Right hindlimb (tissue), 1 donor: ENCODE measurements at regions not wholly inside any gene's neighbourhood (a gene's known extent, or its start where the extent isn't known, plus 50 kb on each side); places are given as distances from the start of the nearest gene placed in this dataset.
"Not testable (repeated sequence)": the region's sequence is repeated elsewhere in the genome, so short reads cannot be mapped to it uniquely, and the experiment has no call there.

ENCODE experiments used
- DNase-seq: peaks from one replicate; pipeline ENCODE4 v3.0.0-alpha.2; 2018

- DNase-seq = no peak
Measured at GRCh38 chr2:236980961-236981360, 104.7 kb upstream of the COPS8 start.

DNA sequence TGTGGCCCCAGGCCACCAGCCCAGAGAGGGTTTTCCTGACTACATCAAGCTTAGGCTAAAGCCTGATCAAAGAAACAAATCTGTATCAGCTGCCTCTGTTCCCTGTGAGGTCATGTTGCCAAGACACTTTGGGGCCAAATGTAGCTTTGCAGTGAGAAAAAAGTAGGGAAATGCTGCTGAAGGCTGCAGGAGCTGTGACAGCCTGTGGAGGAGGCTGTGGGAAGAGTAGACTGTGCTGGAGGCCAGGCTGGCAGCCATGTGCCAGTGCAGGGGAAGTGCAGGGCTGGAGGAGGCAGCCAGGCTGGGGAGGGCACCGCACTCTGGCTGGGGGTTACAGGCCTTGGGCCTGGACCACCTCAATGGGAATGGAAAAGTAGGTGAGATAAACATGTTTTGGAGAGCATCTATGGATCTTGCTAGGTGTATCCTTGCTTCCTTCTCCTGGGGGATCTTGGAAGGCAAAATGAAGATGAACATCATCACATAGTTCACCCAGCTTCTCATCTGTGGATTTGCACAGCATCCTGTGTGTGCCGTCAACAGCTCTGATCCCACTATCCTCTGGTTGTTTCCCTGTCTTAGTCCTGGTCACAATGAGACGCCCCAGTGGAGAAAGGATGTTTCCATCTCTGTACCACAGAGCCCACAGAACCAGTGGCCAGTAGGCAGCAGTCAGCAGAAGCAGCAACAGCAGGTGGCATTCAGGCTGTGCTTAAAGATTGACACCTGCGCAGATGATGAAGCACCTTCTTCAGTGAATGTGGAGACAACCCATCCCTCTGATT, 103.8 kb upstream of the COPS8 start:
- DNase-seq = no peak

- no peak for DNase-seq
Measured at GRCh38 chr2:236982693-236983455, 102.8 kb upstream of the COPS8 start.

- DNase-seq = no peak
Measured at GRCh38 chr2:236984046-236984445, 101.6 kb upstream of the COPS8 start.

- DNase-seq = no peak
Measured at GRCh38 chr2:236985761-236986339, 99.8 kb upstream of the COPS8 start.

GRCh38 chr2:236986524-236987330, 99.0 kb upstream of the COPS8 start:
- no peak for DNase-seq

DNA sequence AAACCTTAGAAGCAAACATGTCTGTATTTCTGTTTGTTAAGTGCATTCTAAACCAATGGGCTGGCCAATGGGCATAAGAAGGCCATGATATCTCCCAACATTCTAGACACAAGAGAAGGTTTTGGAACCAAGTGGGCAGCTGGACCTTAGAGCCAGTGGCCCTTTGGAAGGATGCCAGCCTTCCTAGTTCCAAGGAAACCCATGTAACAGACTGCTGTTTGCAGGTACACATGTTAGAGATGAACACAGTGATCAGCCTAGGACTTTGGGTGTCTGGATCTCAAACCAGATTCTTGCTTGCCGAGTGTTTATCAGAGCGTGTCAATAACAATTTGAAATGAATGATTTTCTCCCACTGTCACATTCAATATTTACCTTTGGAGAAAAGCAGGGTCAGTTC, 97.5 kb upstream of the COPS8 start:
- no peak for DNase-seq

GRCh38 chr2:236988690-236989624, 96.7 kb upstream of the COPS8 start:
- DNase-seq = peak; percentile 78

GRCh38 chr2:236990552-236990951, 95.1 kb upstream of the COPS8 start:
- no peak for DNase-seq

- DNase-seq = no peak
Measured at GRCh38 chr2:236991874-236992273, 93.8 kb upstream of the COPS8 start.

DNA sequence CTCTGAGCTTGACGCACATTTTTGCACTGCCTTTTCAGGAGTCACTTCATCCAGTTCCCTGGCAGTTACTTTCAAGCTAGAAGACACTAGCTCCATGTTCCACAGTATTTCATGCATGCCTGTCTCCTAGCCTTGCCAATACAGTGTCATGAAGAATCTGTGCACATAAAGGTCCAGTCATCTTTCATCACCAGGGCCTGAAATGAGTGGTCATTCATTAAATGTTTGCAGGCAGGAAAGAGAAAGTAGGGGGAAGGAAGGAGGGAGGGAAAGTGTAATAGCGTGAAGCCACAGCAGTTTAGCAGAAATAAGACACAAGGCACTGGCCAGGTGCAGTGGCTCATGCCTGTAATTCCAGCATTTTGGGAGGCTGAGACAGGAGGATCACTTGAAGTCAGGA, 92.4 kb upstream of the COPS8 start:
- DNase-seq = no peak

DNA sequence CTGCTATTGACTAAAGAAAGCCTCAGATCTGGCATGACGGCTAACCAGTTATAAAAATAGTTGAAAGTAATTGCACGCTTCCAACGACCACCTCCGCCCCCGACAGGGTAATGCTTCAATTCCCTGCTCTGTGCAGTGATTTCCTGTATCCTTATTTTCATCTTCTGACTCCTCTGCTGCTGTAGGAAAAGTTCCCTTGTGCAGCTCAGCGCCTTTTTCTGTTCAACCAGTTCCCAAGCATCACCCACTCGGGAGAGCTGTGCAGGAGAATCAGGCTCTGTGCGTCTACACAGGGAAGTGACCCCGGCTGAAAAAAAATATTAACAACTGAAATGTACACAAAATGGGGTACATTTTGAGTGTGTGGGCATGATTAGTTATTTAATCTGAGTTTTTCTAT, 91.3 kb upstream of the COPS8 start:
- DNase-seq = no peak

- no peak for DNase-seq
Measured at GRCh38 chr2:236997069-236997715, 88.5 kb upstream of the COPS8 start.

GRCh38 chr2:236998236-236998635, 87.5 kb upstream of the COPS8 start:
- DNase-seq = no peak

- DNase-seq = no peak
Measured at GRCh38 chr2:236998758-236999157, 86.9 kb upstream of the COPS8 start.

DNA sequence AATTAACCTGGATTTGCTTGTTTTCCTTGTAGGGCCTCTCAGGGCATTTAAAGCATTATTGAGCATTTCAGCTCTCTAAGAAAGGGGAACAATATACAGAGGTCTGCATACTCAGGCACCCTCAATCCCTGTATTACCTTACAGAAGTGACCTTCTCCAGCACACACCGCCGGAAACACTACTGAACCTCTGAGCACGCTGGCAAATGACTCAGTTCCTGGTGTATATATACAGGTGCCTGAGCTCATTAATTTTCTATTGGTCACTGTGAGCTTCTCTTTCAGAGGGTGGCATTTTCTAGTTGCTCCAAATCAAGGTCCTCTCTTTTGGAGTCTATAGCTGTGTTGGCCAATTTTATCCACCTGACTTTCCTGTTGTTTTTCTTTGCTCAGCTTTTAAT, 85.2 kb upstream of the COPS8 start:
- DNase-seq = no peak

- DNase-seq = not testable (repeated sequence)
Measured at GRCh38 chr2:237005341-237005740, 80.3 kb upstream of the COPS8 start.

DNA sequence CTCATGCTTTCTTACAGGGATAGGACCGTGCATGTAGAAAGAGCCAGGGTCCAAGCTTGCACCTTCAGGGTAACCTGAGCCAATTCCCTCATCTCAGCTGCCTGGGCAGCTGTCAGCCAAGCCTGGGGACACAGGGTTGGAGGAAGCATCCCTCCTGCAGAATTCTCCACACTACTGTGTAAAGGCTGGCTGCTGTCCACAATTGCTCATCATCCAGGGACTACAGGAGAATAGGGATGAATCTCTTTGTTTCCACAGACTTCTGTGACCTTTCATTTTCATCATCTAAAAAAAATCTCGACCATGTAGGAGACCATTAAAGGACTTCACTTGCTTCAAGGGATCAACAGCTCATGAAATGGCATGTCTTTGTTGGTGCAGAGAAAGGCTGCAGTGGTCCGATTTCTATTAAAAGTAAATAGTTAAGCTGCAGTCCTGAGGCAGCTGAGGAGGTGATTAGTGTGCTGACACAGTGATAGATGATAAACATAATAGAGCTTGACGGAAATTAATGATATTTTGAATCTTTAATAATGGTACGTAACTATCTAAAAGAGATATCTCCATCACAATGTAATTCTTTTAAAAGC, 74.4 kb upstream of the COPS8 start:
- DNase-seq = no peak

DNA sequence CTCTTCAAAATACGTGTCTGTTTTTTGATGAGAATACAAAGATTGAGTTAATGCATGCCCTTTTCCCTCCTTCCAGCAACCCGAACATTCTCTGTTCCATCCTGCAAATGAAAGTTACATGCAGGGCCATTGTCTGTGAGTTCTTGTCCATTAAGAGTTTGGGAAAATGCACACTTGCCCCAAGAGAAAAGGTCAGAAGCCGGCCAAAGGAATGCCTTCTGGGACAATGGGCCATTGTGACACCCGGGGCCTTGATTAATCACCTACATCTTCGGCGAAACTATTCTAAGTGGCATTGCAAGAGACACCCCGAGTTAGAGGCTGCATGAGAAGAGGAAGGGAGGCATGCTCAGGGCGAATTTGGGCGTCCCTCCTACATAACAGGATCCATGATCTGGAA, 73.7 kb upstream of the COPS8 start:
- no peak for DNase-seq

GRCh38 chr2:237012577-237013267, 73.0 kb upstream of the COPS8 start:
- no peak for DNase-seq
